ENCODE measurements at regions not wholly inside any gene's neighbourhood (a gene's known extent, or its start where the extent isn't known, plus 50 kb on each side); places are given as distances from the start of the nearest gene placed in this dataset.

DNA sequence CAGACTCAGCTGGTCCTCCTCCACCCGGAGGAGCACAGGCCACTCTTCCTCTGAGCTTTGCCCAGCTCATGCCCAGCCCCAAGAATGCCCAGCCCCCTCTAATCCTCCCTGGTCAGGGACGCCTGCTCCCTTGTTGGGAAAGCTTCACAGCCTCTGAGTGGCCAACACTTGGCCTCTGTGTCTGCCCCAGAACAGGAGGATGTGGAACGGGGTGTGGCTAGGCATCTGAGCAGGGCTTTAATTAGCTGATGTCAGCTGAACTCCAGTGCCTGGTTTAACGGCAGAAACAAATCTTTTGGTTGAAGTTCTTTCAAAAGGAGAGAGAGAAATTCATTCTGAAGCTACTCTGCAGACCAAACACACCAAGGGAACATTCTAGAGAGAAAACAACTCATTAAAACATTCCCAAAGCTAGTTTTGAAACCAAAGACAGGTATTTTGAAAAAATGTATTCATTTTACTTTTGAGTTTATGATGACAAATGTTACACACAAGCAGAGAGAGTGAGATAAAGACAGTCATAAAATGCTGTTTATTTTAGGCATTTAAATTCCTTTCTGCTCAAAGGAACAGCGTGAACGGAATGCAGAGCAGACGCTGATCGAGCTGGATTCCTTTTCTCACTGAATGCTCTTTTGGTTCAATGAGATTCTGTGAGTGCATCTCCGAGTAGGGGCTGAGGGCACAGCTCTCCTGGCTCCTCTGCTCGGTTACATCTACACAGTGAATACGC is 63.8 kb downstream of the RTP5 start:
- TF ChIP-seq POLR2A (IDR thresholded peaks at IDR 0.05; ENCODE audit: borderline replicate concordance, extremely low read depth, insufficient read depth, insufficient read length) (no peak), FOSL1 (IDR thresholded peaks at IDR 0.05; ENCODE audit: low read depth) (no peak), EZH2 (IDR thresholded peaks at IDR 0.05) (no peak), RAD21 (IDR thresholded peaks at IDR 0.05; ENCODE audit: low read depth) (no peak), YY1 (IDR thresholded peaks at IDR 0.05; ENCODE audit: extremely low read depth, insufficient replicate concordance, low read depth, low read length) (no peak), SRF (IDR thresholded peaks at IDR 0.05; ENCODE audit: low read depth) (no peak)
- TF ChIP-seq, protein P1, sequence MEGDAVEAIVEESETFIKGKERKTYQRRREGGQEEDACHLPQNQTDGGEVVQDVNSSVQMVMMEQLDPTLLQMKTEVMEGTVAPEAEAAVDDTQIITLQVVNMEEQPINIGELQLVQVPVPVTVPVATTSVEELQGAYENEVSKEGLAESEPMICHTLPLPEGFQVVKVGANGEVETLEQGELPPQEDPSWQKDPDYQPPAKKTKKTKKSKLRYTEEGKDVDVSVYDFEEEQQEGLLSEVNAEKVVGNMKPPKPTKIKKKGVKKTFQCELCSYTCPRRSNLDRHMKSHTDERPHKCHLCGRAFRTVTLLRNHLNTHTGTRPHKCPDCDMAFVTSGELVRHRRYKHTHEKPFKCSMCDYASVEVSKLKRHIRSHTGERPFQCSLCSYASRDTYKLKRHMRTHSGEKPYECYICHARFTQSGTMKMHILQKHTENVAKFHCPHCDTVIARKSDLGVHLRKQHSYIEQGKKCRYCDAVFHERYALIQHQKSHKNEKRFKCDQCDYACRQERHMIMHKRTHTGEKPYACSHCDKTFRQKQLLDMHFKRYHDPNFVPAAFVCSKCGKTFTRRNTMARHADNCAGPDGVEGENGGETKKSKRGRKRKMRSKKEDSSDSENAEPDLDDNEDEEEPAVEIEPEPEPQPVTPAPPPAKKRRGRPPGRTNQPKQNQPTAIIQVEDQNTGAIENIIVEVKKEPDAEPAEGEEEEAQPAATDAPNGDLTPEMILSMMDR (IDR thresholded peaks at IDR 0.05 in 2 of 3, conservative IDR thresholded peaks at IDR 0.05 in 1 of 3; ENCODE audit: borderline replicate concordance in 1 of 3, insufficient read depth in 1 of 3, low read depth in 2 of 3, low read length in 2 of 3): no peak
